Epidermal melanocyte (primary cell): ENCODE measurements at regions not wholly inside any gene's neighbourhood (a gene's known extent, or its start where the extent isn't known, plus 50 kb on each side); places are given as distances from the start of the nearest gene placed in this dataset.

Experiments used
- DNase-seq: peaks from one replicate; pipeline ENCODE4 v3.0.0; 2011; ENCODE audit warnings: low spot score; ENCODE audit not compliant: insufficient read length

DNA sequence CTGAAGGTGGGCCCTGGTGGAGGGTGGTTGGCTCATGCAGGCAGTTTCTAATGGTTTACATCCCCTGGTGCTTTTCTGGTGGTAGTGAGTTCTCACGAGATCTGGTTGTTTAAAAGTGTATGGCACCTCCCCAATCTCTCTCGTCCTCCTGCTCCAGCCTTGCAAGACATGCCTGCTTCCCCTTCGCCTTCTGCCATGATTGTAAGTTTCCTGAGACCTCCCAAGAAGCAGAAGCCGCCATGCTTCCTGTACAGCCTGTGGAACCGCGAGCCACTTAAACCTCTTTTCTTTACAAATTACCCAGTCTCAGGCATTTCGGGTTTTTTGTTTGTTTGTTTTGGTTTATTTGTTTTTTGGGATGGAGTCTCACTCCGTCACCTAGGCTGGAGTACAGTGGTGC is 173.2 kb downstream of the MN1 start:
- no peak for DNase-seq

DNA sequence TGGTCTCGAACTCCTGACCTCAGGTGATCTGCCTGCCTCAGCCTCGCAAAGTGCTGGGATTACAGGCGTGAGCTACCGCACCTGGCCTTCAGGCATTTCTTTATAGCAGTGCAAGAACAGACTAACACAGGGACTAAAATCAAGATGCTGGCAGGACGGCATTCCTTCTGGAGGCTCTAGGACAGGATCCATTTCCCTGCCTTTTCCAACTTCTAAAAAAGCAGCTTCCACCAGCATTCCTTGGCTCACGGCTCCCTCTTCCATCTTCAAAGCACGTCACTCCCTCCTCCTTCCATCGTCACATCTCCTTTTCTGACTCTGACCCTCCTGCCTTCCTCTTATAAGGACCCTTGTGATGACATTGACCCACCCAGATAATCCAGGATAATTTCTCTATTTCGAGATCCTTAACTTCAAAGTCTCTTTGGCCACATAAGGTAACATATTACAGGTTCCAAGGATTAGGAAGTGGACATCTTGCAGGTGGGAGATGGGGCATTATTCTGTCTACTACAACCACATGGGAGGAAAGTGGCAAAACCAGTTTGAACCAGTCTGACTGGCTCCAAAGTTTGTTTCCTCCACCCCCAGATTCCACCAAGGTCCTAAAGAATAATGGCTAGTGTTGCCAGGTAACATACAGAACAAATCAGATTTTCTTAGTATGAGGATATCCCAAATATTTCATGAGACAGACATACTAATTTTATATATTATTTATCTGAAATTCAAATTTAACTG is 172.5 kb downstream of the MN1 start:
- DNase-seq, result no peak

DNA sequence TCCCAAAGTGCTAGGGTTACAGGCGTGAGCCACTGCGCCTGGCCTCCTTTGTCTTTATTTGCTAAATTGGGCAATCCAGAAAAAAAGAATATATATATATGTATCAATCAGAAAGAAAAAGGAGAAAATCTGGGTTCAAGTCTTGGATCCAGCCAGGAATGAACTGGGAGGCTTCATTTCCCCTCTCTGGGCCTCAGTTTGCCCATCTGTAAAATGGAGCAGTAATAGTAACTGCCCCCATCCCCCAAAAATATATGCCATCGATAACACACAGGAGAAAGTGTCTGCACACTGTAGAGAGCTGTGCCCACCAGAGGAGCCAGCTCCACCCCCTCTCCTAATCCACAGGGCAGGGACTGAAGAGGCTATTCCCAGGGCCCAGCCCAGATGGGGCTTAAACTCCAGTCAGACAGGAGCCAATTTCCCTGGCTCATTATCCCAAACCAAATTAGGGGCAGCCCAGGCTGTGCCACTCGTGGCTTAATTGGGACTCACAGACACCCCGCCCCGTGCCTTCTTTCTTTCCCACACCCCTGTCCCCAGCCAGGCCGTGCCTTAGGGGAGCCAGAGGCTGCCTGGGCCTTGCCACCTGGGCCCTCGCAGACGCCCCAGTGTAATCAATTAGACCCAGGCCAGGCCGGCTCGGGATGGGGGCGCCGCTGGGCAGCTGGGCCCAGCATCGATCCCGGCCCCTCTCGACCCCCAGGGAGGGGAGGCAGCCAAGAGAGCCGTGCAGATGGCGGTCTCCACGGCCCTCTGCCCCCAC is 171.5 kb downstream of the MN1 start:
- DNase-seq, result no peak

DNA sequence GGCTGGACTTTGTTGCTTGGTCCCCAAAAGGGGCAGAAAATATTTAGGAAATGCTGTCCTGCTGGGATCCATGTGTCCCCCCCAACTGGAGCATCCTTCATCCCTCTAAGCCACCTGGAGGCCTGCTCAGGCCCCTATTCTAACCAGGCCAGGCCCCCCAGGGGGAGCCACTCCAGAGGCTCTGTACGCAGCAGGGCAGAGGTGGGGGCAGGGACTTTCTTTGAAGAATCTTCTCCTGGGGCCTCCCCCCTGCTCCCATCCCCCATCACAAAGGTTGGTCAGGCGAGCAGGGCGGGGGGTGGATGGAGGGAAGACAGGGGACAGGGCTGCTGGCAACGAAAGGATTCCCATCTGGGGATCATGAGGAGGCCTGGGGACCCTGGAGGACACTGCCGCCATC is 170.8 kb downstream of the MN1 start:
- no peak for DNase-seq

- DNase-seq, result no peak
Observed at GRCh38 chr22:27631641-27632040, 169.9 kb downstream of the MN1 start.

- no peak for DNase-seq
Observed at GRCh38 chr22:27632451-27633295, 168.9 kb downstream of the MN1 start.

DNA sequence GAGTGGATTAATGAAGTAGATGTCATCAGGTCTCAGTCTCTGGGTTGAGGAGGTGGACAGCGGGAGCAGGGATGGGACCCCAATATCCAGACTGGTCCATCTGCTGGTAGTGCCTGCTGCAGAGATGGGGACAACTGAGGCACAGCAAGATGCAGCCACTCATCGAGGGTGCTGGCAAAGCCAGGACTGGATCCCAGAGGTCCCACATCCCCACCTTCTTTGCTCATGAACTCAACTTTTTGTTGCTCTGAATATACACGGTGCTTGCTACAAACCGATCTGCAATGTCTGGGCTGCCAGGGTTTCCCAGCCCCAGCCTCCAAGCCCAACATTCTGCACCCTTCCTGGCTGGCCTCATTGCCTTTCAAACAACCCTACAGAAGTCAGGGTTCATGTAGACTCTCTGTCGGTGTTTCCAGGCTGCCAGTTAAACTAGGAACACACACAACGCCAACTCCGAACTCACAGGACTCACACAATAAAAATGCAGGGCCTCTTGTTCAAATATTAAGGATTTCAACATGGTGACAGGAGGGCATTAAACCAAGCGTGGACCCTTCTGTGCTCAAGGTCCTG is 168.2 kb downstream of the MN1 start:
- DNase-seq, result no peak

DNA sequence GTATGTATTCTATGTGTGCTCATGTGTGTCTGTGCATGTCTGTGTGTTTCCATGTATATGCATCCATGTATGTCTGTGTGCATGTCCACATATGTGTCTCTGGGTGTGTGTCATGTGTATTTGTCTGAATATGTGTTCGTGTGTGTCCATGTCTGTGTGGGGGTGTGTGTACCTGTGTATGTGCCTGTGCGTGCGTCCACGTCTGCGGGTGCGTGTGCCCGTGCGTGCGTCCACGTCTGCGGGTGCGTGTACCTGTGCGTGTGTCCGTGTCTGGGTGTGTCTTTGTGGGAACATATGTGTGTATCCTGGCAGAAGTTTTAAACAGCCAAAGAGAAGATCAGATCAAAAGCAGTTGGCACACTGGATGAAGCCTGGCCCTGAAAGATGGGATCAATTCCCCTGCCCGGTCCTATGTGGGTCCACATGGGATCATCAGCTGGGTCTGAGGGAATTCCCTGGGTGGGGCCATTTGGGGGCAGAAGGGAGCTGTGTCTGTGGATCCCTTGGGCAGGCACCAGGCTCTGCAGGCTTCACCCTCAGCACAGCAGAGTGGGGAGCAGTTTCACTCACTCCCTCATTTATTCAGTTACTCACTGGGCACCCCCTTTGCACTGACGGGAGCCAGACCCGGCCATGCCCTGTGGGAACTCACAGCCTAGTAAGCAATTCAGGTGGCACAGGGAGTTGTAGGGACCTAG is 167.4 kb downstream of the MN1 start:
- DNase-seq, result no peak

GRCh38 chr22:27635435-27635834 is 166.1 kb downstream of the MN1 start:
- no peak for DNase-seq

DNA sequence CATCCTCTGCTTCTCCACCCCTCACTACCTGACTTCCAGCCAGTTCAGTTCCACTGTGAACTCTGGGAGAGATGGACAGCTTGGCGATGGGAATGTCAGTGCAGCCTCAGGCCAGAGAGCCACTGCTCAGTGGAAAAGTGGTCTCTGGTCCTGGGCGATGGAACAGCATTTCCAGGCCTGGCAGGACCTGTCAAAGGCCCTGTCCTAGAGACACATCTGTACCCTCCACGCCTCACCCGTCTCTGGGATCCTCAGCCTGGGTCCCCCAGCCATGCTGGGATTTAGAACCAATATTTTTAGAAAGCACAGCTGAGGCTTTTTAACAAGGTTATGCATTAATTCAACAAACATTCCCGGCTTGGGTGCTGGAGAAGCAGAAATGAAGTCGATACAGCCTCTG is 165.7 kb downstream of the MN1 start:
- DNase-seq, result no peak

GRCh38 chr22:27636716-27637508 is 164.6 kb downstream of the MN1 start:
- no peak for DNase-seq

DNA sequence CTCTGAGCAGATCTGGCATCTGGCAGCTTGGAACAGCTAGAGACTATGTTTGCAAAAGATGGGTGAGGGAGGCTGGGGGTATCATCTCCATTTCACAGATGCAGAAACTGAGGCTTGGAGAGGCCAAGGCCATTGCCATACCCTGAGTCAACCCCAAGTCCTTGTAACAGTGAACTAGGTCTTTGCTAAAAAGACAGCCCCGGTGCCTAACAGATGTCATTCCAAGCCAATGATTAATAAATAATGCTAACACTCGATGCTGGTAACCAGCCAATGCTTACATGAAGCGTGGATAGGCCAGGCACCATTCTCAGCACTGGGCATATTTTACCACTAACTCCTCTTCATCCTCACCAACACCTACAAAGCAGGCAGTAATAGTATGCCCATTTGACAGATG is 164.0 kb downstream of the MN1 start:
- peak; percentile 63 for DNase-seq

DNA sequence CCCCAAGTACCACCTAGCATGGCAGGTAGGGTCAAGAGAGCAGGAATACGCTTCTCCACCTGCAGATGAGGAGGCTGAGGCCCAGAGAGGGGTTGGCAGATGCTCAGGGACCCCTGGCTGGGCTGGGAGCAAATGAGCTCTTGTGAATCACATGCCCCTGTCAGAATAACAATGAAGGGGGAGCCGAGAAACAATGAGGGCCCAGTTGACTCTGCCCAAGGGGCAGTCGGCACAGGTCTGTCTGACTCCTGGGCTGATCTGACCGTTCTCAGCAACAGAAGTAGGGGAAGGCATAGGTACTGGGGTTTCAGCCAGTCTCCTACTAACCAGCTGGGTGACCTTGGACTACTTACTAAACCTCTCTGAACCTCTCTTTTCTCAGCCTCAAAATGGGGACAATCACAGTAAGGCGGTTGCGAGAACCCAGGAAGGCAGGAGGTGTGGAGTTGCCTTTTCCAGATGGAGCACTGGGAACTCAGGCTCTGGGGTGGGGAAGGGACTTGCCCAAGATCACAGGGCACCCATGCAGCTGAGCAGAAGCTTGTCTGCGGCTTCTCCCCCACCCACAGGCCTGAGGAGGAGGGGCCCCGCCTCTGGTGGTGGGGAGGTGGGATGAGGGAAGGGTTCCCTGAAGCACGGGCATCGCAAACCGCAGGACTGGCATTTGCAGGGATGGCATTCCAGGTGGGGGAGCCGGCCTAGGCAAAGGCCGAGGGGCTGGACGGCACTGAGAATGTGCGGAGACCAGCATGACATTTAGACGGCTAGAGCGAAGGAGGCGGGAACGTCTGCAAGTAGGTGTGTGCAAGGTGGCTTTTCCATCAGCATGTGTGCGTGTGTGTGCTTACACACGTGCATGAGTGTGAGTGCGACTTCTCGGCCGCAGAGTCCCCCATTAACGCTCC is 163.0 kb downstream of the MN1 start:
- DNase-seq, result no peak

DNA sequence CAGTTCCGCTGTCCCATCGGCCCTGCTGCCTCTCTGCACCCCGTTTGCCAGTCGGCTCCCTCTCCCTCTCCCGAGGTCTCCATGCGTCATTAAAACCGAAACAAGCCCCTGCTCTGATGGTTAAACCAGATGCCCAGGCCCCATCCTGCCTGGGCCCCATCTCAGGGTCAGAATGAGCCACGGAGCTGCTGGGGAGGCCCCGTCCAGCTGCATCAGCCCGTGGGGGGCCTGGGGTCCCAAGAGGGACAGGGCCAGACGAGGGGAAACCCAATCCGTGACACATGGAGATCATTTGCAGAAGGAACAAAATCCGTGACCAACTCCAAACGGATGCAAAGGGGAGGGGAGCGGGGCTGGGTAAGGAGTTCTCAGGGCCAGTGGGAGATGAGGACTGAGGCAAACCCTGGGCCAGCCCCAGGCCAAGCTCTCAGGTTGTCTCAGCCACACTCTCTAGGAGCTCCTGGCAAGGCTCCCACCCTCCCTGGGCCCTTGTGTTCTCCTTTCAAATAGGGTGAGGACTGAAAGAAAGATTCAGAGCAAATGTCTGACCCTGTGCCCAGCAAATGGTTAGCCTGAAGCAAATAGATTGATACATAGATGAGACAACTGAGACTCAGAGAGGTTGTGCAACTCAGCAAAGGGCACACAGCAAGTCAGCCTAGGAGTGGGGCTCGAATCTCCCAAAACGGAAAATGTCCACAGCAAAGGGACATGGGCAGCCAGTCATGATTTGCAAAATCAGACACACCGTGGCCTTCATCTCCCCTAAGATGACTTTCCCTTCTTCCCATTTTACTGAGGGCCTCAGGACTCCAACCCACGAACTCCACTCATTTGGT is 162.1 kb downstream of the MN1 start:
- no peak for DNase-seq

- DNase-seq, result no peak
Observed at GRCh38 chr22:27641049-27641795, 160.3 kb downstream of the MN1 start.

- DNase-seq, result no peak
Observed at GRCh38 chr22:27642104-27642800, 159.3 kb downstream of the MN1 start.

- no peak for DNase-seq
Observed at GRCh38 chr22:27643907-27644306, 157.6 kb downstream of the MN1 start.
